DOHH2 (cell line): ENCODE measurements at regions not wholly inside any gene's neighbourhood (a gene's known extent, or its start where the extent isn't known, plus 50 kb on each side); places are given as distances from the start of the nearest gene placed in this dataset.

Experiments
- H3F3A ChIP-seq: fragments of 200-600 bp; sonication (generic), shearing (Covaris generic); 2 replicates; pipeline ENCODE4 v1.6.0; 2016; ENCODE audit warnings: antibody characterized with exemption, mild to moderate bottlenecking; ENCODE audit not compliant: control insufficient read depth, insufficient read depth
- H3K27ac ChIP-seq: fragments of 200-600 bp; sonication (generic); 2 replicates; pipeline ENCODE4 v1.5.1; 2014; ENCODE audit warnings: low read depth, mild to moderate bottlenecking, low read length, moderate library complexity
- H3K27me3 ChIP-seq: fragments of 200-600 bp; sonication (generic); 2 replicates; pipeline ENCODE4 v1.6.1; 2014; ENCODE audit warnings: mild to moderate bottlenecking, low read length, mixed read lengths; ENCODE audit not compliant: control insufficient read depth
- H3K36me3 ChIP-seq: fragments of 200-600 bp; sonication (generic); 2 replicates; pipeline ENCODE4 v1.6.1; 2014; ENCODE audit warnings: mild to moderate bottlenecking, low read length, moderate library complexity, mixed read lengths; ENCODE audit not compliant: control insufficient read depth
- H3K4me1 ChIP-seq: fragments of 200-600 bp; sonication (generic); 2 replicates; pipeline ENCODE4 v1.6.1; 2014; ENCODE audit warnings: mild to moderate bottlenecking, low read length, mixed read lengths; ENCODE audit not compliant: control insufficient read depth
- H3K4me2 ChIP-seq: fragments of 200-600 bp; sonication (generic); 2 replicates; pipeline ENCODE4 v1.6.0; 2014; ENCODE audit warnings: mild to moderate bottlenecking, low read length, moderate library complexity
- H3K4me3 ChIP-seq: fragments of 200-600 bp; sonication (generic); 2 replicates; pipeline ENCODE4 v1.5.1; 2014; ENCODE audit warnings: mild to moderate bottlenecking, low read length, mixed read lengths
- H3K79me2 ChIP-seq: fragments of 200-600 bp; sonication (generic); 2 replicates; pipeline ENCODE4 v1.6.1; 2014; ENCODE audit warnings: mild to moderate bottlenecking, low read length, mixed read lengths; ENCODE audit not compliant: control insufficient read depth
- H3K9me2 ChIP-seq: fragments of 200-600 bp; sonication (generic); replicated peaks from 2 replicates; pipeline ENCODE4 v1.6.1; 2014; ENCODE audit warnings: mild to moderate bottlenecking, low read length, mixed read lengths; ENCODE audit not compliant: control insufficient read depth
- H3K9me3 ChIP-seq: fragments of 200-600 bp; sonication (generic); 2 replicates; pipeline ENCODE4 v1.6.1; 2014; ENCODE audit warnings: antibody characterized with exemption, low read length, mixed read lengths; ENCODE audit not compliant: control insufficient read depth, insufficient read depth
- H4K20me1 ChIP-seq: fragments of 200-600 bp; sonication (generic); 2 replicates; pipeline ENCODE4 v1.6.0; 2014; ENCODE audit warnings: low read depth, mild to moderate bottlenecking, antibody characterized with exemption, low read length, moderate library complexity; ENCODE audit not compliant: control insufficient read depth, insufficient read depth
- CTCF ChIP-seq: fragments of 200-600 bp; sonication (generic); IDR thresholded peaks from one replicate; pipeline ENCODE4 v1.5.1; 2014; ENCODE audit warnings: antibody characterized with exemption, mild to moderate bottlenecking, low read depth, low read length; ENCODE audit not compliant: poor library complexity, severe bottlenecking
- EZH2phosphoT487 ChIP-seq: fragments of 200-600 bp; sonication (generic); IDR thresholded peaks from 2 replicates; pipeline ENCODE4 v1.6.1; 2017; ENCODE audit warnings: borderline replicate concordance, mild to moderate bottlenecking, antibody characterized with exemption, low read length, moderate library complexity, mixed read lengths

- Histone ChIP-seq H3K79me2 (no peaks in the 10 kb centered on the region), H3K36me3 (no peaks in the 10 kb centered on the region), H3K4me1 (no peaks in the 10 kb centered on the region), H3K9me3 (no peaks in the 10 kb centered on the region), H3K27me3 (no peaks in the 10 kb centered on the region), H3F3A (no peaks in the 10 kb centered on the region), H4K20me1 (no peaks in the 10 kb centered on the region), H3K4me3 (no peak overlapping the region), H3K4me2 (no peak overlapping the region), H3K9me2 (no peaks in the 10 kb centered on the region), H3K27ac (no peak overlapping the region)
- no peak for TF ChIP-seq EZH2phosphoT487
- TF ChIP-seq CTCF: no peak
These were observed 253.3 kb upstream of the VRK2 start for GRCh38 chr2:57793310-57793709.

GRCh38 chr2:57796527-57796926 is 250.1 kb upstream of the VRK2 start:
- Histone ChIP-seq H4K20me1 (no peaks in the 10 kb centered on the region), H3K4me2 (no peak overlapping the region), H3K79me2 (no peaks in the 10 kb centered on the region), H3K4me3 (no peak overlapping the region), H3K9me3 (no peaks in the 10 kb centered on the region), H3K4me1 (no peaks in the 10 kb centered on the region), H3K9me2 (no peaks in the 10 kb centered on the region), H3K27ac (no peak overlapping the region), H3K27me3 (no peaks in the 10 kb centered on the region), H3K36me3 (no peaks in the 10 kb centered on the region), H3F3A (no peaks in the 10 kb centered on the region)
- TF ChIP-seq CTCF: no peak
- TF ChIP-seq EZH2phosphoT487: no peak

GRCh38 chr2:57798346-57798745 is 248.3 kb upstream of the VRK2 start:
- Histone ChIP-seq H4K20me1 (no peaks in the 10 kb centered on the region), H3K4me2 (no peak overlapping the region), H3K27ac (no peak overlapping the region), H3K4me3 (no peak overlapping the region), H3K79me2 (no peaks in the 10 kb centered on the region), H3K36me3 (no peaks in the 10 kb centered on the region), H3K27me3 (no peaks in the 10 kb centered on the region), H3K9me3 (no peaks in the 10 kb centered on the region), H3K9me2 (no peaks in the 10 kb centered on the region), H3K4me1 (no peaks in the 10 kb centered on the region), H3F3A (no peaks in the 10 kb centered on the region)
- TF ChIP-seq EZH2phosphoT487: no peak
- no peak for TF ChIP-seq CTCF

GRCh38 chr2:57802243-57802642 is 244.4 kb upstream of the VRK2 start:
- TF ChIP-seq CTCF (no peak), EZH2phosphoT487 (no peak)
- no peak overlapping the region for H3K4me2 ChIP-seq

More at GRCh38 chr2:57802243-57802642, 244.4 kb upstream of the VRK2 start:
- H3K9me2 ChIP-seq: no peaks in the 10 kb centered on the region
- H4K20me1 ChIP-seq: no peaks in the 10 kb centered on the region
- no peak overlapping the region for H3K4me3 ChIP-seq
- H3K79me2 ChIP-seq: no peaks in the 10 kb centered on the region
- no peaks in the 10 kb centered on the region for H3K36me3 ChIP-seq
- H3K27ac ChIP-seq: no peak overlapping the region
- H3K27me3 ChIP-seq: no peaks in the 10 kb centered on the region
- no peaks in the 10 kb centered on the region for H3F3A ChIP-seq
- H3K9me3 ChIP-seq: no peaks in the 10 kb centered on the region
- H3K4me1 ChIP-seq: no peaks in the 10 kb centered on the region
